ENCODE measurements at regions not wholly inside any gene's neighbourhood (a gene's known extent, or its start where the extent isn't known, plus 50 kb on each side); places are given as distances from the start of the nearest gene placed in this dataset.

- TF ChIP-seq EZH2phosphoT487 (IDR thresholded peaks at IDR 0.05; ENCODE audit: low read length) (no peak), CTCF (IDR thresholded peaks at IDR 0.05; ENCODE audit: low read length) (no peak), EZH2 (optimal IDR thresholded peaks at IDR 0.05; ENCODE audit: low read depth, low read length) (no peak)
Measured at GRCh38 chr14:44567997-44568396, 60.9 kb upstream of the FSCB start.

Data from MM.1S (cell line).